Stimulated activated naive CD4-positive, alpha-beta T cell treated with Interleukin-2 at 50 U/mL for 16 hours (primary cell): ENCODE measurements at regions not wholly inside any gene's neighbourhood (a gene's known extent, or its start where the extent isn't known, plus 50 kb on each side); places are given as distances from the start of the nearest gene placed in this dataset.

Source experiments
- DNase-seq: peaks from one replicate; lab custom pipeline; 2025; lab: John Stamatoyannopoulos, UW

DNA sequence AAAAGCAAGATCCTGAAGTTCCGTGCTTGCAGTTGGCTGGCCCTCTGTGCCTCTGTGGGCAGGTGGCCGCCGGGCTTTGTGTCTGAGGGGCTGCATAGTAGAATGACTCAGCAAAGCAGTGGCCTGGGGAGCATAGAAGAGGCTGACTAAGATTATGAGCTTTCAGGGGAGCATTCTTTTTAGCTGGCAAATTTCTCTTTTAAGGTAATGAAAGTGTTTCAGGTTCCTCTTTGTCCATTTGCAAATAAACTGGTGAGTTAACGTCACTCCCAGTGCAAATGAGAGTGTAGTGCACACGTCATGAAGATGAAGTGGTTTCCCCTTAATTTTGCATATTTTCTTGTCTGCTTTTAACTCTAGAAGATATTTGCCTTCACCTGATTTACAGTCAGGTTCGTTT lies 98.6 kb downstream of the BCL2L11 start:
- DNase-seq, result no peak

DNA sequence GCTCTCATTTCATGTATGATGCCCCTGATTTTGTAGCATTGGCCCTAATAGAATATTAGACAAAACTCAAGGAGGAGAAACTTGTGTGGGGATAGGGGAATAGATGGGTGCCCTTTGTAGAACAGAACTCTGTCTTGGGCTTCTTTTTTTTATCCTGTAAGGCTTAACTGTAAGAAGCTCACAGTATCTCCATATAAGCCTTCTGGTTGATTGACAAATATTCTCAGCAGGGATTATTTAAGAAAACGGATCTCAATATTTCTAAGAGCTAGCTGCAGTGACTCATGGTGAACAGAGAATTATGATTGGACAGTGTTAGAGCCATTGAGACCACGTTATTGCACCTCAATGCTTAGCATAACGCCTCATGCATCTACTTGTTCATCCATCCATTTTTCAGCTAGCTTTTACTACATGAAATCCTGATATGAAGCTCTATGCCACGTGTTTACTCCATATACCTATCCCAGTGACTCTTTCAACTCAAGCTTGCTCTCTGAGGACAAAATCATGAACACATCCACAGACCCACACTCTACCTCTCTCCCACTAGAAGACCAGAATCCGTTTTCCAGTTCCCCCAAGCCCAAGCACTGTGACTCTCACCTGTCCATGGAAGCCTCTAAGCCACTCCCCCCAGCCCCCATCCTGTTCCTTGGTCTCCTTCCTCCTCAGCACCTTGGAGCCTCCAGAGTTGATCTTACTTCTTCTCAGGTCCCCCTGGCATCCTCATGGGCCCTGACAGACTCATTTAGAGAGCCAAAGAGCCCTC lies 99.2 kb downstream of the BCL2L11 start:
- DNase-seq, result no peak

DNA sequence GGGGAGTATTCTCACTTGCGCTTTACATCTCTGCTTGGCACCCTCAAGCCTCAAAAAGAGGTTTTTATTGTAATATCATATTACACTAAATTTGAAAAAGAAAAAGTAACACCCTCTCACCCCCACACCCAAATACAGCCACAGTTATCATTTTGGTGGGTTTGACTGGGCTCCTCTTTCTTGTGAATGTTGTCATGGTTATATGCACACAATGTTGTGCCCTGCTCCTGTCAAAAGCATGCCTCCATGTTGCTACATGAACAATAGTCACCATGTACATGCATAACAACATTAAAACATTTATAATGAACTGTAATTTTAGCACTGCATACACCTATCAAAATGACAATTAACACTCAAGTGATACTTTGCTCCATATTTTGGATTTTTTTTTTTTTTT lies 100.2 kb downstream of the BCL2L11 start:
- no peak for DNase-seq

DNA sequence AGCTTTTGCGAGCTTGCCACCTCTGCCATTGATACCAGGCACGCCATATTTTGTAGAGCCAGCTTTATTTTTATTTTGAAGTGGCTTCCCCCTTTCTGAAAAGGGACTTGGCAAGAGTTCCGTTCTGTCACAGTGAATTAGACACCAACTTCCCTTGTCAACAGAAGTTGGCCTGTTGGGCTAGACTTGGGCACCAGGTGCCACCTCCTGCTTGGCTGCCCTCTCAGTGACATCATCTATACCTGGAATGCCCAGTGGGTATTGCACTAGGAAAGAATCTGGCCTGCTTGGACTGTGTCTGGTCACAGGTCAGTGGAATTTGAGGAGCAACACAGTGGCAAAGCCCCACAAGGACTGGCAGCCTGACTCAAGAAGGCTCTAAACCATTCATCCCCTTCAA lies 101.0 kb downstream of the BCL2L11 start:
- no peak for DNase-seq

DNA sequence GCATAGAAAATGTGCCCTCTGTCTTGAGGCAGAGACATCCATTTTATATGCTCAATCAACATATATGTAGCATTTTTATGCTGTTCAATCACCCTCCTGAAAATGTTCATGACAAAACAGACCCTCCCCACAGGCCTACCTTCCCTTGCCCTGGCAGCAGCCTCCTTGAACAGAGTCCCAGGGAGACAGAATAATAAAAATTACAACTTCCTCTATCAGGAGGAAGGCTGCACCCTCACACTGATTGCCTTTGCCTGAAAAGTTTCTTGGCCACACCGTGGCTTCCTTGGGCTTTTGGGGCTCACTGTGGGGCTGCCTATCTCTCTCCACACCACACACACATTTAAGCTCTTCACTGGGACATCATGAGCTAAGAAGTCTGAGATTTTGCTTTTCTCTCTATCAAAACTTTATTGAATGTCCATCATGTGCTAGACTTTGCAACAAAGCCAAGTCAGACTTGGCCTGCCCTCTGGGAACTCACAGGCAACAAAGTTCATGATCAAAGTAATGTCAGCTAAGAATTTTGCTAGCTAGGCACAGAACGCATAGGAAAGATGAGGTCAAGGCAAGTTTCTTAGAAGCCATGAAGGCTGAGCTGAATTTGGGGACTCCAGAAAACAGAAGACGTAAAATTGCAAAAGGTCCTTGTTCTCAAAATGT lies 101.6 kb downstream of the BCL2L11 start:
- DNase-seq, result no peak

DNA sequence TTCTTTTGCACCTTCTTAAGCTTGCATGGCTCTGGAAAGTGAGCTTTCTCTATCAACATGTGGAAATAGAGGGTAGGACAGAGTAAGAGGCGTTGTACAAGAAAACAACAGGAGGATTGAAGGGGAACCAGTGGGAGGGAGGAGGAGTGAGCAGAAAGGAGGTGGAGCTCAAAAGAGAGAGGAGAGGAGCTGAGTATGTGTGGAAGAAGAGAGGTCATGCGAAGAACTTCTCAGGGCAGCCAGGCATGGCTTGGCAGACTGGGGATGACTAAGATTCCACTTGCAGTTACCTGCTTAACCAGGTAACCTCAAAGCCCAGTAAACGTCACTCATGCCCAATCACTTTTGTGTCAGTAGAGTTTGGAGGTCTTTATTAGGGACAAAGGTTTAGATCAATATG lies 105.1 kb downstream of the BCL2L11 start:
- no peak for DNase-seq

DNA sequence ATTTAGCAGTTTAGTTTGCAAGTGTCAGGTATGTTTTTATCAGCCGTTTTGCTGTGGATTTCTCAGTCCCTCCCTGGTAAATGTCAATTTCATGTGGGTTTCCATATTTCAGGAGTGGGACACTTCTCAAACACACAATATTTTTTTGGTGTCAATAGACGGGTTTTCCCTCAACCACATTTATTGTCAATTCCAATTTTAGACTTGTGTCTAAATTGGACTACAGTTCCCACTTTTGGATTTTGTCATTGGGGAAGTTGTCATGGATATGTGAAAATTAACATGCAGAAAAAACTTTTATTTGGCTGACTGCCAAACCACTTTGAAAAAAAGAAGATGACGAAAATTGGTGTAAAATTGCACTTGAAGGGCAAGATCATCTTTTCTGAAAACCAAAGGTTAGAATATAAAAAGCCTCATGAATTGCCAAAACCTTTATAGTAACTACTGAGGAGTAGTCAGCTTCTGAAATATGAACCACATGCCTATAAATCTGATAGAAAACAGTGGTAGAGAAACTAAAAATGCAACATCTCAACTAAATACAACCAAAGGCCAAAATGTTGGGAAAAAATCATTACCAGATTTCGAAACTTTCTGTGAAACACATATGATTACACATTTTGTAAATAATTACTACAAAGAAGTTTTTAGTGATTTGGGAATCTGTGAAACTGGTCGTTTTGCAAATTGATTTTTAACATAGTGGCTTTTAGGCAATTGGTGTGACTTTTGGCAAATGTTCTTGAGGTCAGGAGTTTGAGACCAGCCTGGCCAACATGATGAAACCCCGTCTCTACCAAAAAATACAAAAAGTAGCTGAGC lies 106.4 kb downstream of the BCL2L11 start:
- DNase-seq, result no peak

DNA sequence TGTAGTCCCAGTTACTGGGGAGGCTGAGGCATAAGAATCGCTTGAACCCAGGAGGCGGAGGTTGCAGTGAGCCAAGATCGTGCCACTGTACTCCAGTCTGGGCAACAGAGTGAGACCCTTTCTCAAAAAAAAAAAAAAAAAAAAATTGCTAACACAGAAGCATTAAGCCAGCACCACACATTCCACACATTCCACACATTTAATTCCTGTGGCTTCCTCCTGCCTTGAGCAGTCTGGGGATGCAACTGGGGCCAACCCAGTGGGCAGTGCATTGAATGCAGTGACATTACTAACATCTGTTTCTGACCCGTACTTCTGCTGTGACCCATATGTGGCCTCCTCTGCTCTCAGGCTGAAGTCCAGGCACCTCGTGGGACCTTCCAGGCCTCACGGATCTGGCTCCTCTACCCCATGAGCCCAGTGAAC lies 107.0 kb downstream of the BCL2L11 start:
- no peak for DNase-seq

DNA sequence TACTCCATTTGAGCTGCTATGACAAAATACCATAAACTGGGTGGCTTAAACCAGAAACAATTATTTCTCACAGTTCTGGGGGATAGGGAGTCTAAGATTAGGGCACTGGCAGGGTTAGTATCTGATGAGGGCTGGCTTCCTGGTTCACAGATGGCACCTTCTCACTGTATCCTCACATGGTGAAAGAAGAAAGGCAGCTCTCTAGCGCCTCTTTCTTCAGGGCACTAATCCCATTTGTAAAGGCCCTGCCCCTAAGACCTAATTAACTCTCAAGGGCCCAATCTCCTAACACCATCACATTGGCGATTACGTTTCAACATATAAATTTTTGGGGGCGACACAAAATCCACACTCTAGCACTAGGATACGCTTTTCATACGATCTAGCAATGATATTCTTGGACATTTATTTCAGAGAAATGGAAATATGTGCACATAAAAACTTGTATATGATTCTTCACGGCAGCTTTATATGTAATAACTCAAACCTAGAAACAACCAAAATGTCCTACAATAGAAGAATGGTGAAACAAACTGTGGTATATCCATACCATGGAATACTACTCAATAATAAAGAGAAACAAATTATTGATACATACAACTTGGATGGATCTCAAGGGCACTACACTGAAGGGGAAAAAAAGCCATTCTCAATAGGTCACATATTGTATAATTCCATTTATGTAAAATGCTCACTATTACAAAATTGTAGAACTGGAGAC lies 111.0 kb downstream of the BCL2L11 start:
- no peak for DNase-seq

DNA sequence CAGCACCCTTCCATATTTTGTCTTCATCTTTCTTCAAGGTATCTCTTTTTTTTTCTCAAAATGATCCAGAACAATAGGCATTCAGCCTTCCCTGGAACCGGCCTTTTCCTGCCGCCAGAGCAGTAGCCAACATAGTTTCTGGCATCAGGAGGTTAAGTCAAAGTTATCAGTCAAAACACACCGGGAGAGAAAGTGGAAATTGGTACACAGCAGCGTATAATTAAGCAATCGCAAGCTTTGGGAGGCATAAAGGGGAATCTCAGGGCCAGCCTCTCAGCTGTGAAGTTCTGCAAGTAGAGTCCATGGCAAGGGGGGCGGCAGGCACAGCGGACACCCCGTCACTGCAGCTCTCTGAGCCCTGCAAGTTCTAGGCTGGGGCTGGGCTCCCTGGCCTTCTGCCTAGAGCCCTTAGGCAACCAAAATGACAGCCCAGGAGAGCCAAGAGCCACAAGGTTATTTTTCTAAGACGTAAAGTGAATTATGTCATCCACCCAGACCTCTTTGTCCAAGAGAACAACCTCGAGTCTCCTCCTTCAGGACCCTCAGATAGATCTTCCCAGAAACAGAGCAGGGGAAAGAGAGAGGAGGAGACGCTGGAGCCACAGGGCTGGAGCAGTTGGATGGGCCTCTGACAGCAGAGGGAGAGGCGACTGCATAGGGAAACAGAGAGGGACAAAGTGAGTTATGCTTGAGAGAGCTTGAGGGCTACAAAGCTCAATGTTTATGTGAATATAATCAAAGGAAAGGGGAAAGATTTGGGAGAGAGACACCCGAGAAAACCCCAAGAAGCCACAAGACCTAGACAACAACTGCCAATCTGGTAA lies 114.7 kb downstream of the BCL2L11 start:
- no peak for DNase-seq

DNA sequence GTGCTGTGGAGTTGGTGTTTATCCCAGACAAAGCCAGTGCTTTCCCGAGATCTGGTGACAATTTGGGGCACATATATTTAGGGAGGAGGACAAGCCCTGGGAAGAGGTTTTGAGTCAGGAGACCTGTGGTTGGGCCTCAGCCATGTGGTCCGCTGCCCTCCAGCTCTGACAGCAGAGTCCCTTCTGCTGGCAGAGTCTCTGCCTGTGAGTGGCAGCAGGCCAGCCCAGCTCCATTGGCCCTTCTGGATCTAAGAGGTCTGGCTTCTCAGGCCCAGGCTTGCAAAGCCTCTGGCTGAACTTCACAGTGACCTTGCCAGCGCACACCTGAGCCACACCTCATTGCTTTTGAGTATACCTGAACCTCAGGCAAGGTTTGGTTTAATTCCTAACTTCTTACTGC lies 115.3 kb downstream of the BCL2L11 start:
- no peak for DNase-seq

DNA sequence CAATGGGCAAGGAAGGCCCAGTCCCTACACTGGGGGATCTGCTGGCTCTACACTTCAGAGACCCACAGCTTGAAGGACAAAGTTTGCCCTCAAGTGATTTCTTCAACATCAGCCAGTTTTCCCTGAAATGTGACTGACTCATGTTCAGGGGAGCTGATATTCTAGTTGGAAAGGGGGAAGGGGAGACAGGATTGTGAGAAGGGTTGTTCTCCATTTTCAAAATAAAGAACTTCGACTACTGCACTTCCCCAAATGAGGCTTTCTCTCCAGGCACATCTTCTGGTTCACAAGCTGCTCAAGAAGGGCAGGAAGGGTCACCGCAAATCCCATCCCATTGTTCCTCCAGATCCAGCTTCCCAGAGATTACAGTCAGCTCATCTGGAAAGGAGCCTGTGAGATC lies 117.6 kb downstream of the BCL2L11 start:
- no peak for DNase-seq

DNA sequence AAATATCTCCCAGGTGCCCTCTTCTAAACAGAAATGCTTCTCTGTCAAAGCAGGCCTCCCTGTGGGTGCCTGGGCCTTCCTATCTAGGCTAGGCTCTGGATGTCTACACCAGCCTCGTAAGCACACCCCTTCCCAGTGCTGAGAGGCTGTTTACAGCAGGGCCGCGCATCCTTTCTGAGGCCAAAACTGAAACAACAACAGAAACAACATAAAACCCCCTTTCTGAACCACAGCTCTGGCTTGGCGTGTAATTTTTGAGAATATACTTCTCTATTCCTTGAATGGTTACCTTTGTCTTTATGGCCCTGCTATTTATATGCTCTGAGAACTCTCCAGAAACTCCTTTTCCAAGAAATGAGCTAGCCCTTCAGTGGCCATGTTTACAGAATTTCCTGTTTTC lies 118.4 kb downstream of the BCL2L11 start:
- no peak for DNase-seq

DNA sequence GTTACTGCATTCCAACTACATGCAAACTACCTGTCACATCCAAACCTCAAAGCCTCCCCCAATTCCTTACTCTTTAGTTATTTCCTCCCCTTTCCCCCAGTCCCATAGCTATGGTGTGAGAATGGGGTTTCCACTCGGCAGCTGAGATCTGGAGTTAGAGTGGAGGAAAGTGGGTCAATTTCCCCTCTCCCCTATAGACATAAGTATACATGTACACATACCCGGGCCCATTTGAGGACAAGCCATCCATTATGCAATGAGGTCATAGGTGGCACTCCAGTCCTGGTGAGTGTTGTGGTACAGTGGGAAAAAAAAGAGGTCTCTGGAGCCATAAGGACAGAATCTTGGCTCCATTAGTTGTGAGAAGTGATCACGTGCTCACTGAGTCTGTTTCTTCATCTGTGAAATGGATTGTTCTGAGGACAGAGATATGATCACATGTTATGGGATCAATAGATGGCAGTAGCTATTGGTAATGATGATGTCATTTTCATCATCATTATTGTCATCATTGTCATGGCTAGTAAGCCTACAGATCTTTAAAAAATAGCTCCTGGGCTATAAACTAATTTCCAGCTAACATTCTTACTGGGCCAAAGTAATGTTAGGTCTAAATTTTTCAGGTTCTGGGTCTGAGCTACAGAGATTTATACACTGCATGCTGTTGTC lies 119.0 kb downstream of the BCL2L11 start:
- DNase-seq, result no peak

DNA sequence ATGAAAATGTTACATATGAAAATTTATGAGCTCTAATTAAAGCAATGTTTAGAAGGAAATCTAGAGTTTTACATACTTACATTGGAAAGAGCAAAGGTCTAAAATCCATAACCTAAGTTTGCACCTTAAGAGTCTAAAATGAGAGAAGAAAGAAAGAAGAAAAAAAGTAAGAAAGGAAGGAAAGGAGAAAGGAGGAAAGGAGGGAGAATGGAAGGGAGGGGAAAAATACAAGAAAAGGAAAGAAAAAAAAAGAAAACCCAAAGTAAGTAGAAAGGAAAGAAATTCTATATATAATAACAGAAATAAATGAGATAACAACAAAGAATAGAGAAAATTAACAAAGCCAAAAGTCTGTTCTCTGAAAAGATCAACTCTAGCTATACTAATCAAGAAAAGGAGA lies 122.6 kb downstream of the BCL2L11 start:
- DNase-seq, result no peak

DNA sequence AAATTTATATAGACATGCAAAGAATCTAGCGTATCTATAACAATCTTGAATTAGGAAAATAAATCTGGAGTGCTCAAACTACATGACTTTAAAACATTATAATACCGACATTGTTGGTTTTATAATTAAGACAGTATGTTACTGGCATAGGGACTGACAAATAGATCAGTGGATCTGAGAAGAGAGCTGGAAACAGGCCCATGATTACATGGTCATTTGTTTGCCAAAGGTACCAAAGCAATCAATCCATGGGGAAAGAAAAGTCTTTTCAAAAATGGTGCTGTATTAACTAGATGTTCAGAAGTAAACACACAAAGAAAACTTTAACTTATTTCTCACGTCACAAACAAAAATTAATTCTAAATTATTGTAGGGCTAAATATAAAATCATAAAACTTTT lies 124.2 kb downstream of the BCL2L11 start:
- DNase-seq, result no peak

DNA sequence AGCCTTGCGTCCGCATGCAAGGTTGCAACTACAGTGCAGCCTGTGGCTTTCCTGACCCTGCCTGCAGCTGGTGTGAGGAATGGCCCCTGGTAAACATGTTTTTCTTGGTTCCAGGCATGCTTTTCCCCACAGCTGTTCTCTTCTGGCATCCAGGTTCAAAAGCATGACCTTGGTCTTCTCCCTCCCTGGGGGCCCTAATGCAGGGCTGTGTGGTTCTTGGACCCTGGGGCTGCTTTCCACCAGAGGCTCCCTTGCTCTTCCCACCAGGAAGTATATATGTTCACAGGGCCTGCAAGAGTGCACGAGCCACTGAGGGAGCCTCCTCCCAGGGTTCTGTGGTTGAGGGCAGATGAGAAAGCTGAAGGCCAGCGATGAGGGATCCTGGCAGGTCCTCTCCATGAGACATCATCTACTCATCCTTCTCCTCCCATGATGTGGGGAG lies 125.9 kb downstream of the BCL2L11 start:
- no peak for DNase-seq

DNA sequence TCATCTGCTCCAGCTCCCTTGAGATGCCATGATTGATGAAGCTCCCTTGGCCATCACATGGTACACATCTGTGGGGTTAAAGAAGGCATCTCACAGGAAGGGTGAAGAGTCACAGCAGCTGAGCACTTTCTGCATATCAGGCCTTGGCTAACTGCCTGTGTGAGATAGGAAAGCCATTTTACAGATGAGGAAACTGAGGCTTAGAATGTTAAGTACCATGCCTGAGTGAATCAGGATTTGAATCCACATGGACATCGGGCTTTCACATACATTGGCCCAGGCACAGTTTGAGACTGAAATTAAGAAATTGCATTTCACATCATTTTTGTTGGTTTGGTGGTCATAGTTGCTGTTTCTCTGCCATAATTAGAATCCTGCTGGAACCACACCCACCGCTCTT lies 126.8 kb downstream of the BCL2L11 start:
- no peak for DNase-seq

DNA sequence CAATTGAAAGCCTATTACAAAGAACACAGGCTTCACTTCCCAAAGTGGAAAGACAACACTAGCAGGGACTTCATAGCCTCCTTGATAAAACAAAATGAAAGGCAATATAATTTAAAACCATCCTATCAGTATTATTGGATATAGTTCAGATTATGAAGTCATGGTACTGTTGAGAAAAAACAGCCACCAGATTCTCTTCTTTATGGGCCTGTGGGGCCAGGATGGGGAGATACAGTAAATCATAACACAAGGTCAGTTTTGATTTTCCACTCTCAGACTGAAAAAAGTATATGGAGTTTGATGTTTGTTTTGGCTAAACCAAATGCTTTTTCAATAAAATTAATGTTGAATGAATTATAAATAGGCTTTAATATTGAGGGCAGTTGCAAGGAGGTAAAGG lies 129.1 kb downstream of the BCL2L11 start:
- no peak for DNase-seq

DNA sequence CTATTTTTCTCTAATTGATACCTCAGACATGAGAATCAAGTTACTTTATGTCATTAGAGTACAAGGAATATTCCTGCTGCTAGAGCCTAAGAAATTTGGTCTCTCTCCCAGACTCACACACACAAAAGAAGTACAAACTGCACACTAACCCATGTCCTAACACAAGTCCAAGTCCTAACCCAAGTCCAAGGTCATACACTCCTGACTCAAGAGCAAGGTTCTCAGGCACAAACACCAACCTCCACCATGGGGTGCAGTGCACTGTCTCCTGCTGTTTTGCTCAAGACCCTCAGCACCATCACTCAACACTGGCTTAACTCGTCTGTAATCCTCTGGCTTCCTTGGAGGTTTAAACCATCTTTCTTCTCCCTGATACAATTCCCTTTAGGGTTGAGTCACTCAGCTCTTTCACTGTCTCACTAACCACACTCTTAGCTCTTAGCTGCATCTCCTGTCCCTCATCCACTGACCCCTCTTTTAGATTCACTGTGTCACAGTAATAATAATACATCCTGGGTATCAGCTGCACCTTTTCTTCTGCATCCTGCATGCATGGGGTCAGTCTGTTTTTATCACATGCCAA lies 129.8 kb downstream of the BCL2L11 start:
- no peak for DNase-seq
